GM21723 (cell line): ENCODE measurements at regions not wholly inside any gene's neighbourhood (a gene's known extent, or its start where the extent isn't known, plus 50 kb on each side); places are given as distances from the start of the nearest gene placed in this dataset.

ENCODE experiments used
- ATAC-seq: cut with Tn5 transposase; IDR thresholded peaks from one replicate; pipeline ENCODE4 v1.9.1; 2021; ENCODE audit warnings: mild to moderate bottlenecking, moderate library complexity; ENCODE audit not compliant: unreplicated experiment

- no peak for ATAC-seq
Measured at GRCh38 chr5:145708169-145708568, 127.0 kb downstream of the PRELID2 start.

- no peak for ATAC-seq
Measured at GRCh38 chr5:145704724-145705123, 130.4 kb downstream of the PRELID2 start.

GRCh38 chr5:145703856-145704255, 131.3 kb downstream of the PRELID2 start:
- ATAC-seq, result no peak

- ATAC-seq, result no peak
Measured at GRCh38 chr5:145701404-145701803, 133.7 kb downstream of the PRELID2 start.

- ATAC-seq, result no peak
Measured at GRCh38 chr5:145699846-145700245, 135.3 kb downstream of the PRELID2 start.

- ATAC-seq, result peak; percentile 76
Measured at GRCh38 chr5:145697251-145697990, 137.7 kb downstream of the PRELID2 start.

GRCh38 chr5:145689235-145689634, 145.9 kb downstream of the PRELID2 start:
- peak; percentile 90 for ATAC-seq

- no peak for ATAC-seq
Measured at GRCh38 chr5:145687943-145688342, 147.2 kb downstream of the PRELID2 start.

- ATAC-seq, result no peak
Measured at GRCh38 chr5:145685417-145685816, 149.7 kb downstream of the PRELID2 start.

GRCh38 chr5:145683431-145683830, 151.7 kb downstream of the PRELID2 start:
- no peak for ATAC-seq

- no peak for ATAC-seq
Measured at GRCh38 chr5:145682197-145682899, 152.8 kb downstream of the PRELID2 start.

- ATAC-seq, result peak; percentile 97
Measured at GRCh38 chr5:145681686-145682085, 153.5 kb downstream of the PRELID2 start.

GRCh38 chr5:145681216-145681615, 153.9 kb downstream of the PRELID2 start:
- no peak for ATAC-seq

- ATAC-seq, result no peak
Measured at GRCh38 chr5:145680767-145681166, 154.4 kb downstream of the PRELID2 start.

- no peak for ATAC-seq
Measured at GRCh38 chr5:145680169-145680568, 155.0 kb downstream of the PRELID2 start.

GRCh38 chr5:145678255-145678654, 156.9 kb downstream of the PRELID2 start:
- ATAC-seq, result no peak

- no peak for ATAC-seq
Measured at GRCh38 chr5:145673786-145674185, 161.4 kb downstream of the PRELID2 start.

GRCh38 chr5:145668714-145669113, 166.4 kb downstream of the PRELID2 start:
- ATAC-seq, result no peak

GRCh38 chr5:145667742-145668141, 167.4 kb downstream of the PRELID2 start:
- ATAC-seq, result no peak

GRCh38 chr5:145666591-145666990, 168.6 kb downstream of the PRELID2 start:
- ATAC-seq, result no peak

- no peak for ATAC-seq
Measured at GRCh38 chr5:145661737-145662485, 173.2 kb downstream of the PRELID2 start.
